Stimulated activated naive B cell treated with anti-CD40 and anti-IgM and Interleukin-4, amounts not matched to agents 10 μg/mL and 1 μg/mL and 100 μg/mL, for 72 hours (primary cell): ENCODE measurements at regions not wholly inside any gene's neighbourhood (a gene's known extent, or its start where the extent isn't known, plus 50 kb on each side); places are given as distances from the start of the nearest gene placed in this dataset.
"Not testable (repeated sequence)": the region's sequence is repeated elsewhere in the genome, so short reads cannot be mapped to it uniquely, and the experiment has no call there.

Experiments
- ATAC-seq, 2 donors: fragments of 150-1000 bp; cut with Tn5 transposase; replicated peaks; 2 replicates each; pipeline ENCODE4 v1.10.0; 2021; ENCODE audit warnings: moderate library complexity in 1 of 2
- DNase-seq: peaks from one replicate; pipeline ENCODE4 v3.0.0; 2021
- H3K27ac Mint-ChIP-seq: one replicate; pipeline ENCODE4 v1.8.0; 2022; ENCODE audit warnings: mild to moderate bottlenecking, mixed read lengths
- H3K27me3 Mint-ChIP-seq, 2 donors: one replicate each; pipeline ENCODE4 v1.8.0; 2022; ENCODE audit warnings: mixed read lengths in 2 of 2
- H3K36me3 Mint-ChIP-seq, 2 donors: one replicate each; pipeline ENCODE4 v1.8.0; 2022; ENCODE audit warnings: mixed read lengths in 2 of 2, mild to moderate bottlenecking in 1 of 2
- H3K4me1 Mint-ChIP-seq, 2 donors: one replicate each; pipeline ENCODE4 v1.8.0; 2022; ENCODE audit warnings: mixed read lengths in 2 of 2, mild to moderate bottlenecking in 1 of 2
- H3K4me3 Mint-ChIP-seq, 2 donors: one replicate each; pipeline ENCODE4 v1.8.0; 2022; ENCODE audit warnings: mild to moderate bottlenecking in 2 of 2, mixed read lengths in 2 of 2, moderate library complexity in 1 of 2
- H3K9me3 Mint-ChIP-seq, 2 donors: one replicate each; pipeline ENCODE4 v1.8.0; 2022; ENCODE audit warnings: mixed read lengths in 2 of 2, mild to moderate bottlenecking in 1 of 2

GRCh38 chr4:12446657-12447185 is 1018.0 kb upstream of the HS3ST1 start:
- Mint-ChIP-seq H3K27ac (no peak overlapping the region), H3K4me1 (no peaks in the 10 kb centered on the region), H3K4me3 (no peak overlapping the region), H3K27me3 (no peaks in the 10 kb centered on the region), H3K36me3 (no peaks in the 10 kb centered on the region), H3K9me3 (peaks cover 13 to 20% of the 10 kb centered on the region in 2 donors)
- DNase-seq, result no peak
- no peak for ATAC-seq

- Mint-ChIP-seq H3K4me3 (no peak overlapping the region), H3K9me3 (peaks cover 9 to 17% of the 10 kb centered on the region in 2 donors), H3K27ac (no peak overlapping the region), H3K27me3 (no peaks in the 10 kb centered on the region), H3K4me1 (no peaks in the 10 kb centered on the region), H3K36me3 (no peaks in the 10 kb centered on the region)
- no peak for ATAC-seq
- no peak for DNase-seq
These were observed 1017.6 kb upstream of the HS3ST1 start for GRCh38 chr4:12446256-12446655.

DNA sequence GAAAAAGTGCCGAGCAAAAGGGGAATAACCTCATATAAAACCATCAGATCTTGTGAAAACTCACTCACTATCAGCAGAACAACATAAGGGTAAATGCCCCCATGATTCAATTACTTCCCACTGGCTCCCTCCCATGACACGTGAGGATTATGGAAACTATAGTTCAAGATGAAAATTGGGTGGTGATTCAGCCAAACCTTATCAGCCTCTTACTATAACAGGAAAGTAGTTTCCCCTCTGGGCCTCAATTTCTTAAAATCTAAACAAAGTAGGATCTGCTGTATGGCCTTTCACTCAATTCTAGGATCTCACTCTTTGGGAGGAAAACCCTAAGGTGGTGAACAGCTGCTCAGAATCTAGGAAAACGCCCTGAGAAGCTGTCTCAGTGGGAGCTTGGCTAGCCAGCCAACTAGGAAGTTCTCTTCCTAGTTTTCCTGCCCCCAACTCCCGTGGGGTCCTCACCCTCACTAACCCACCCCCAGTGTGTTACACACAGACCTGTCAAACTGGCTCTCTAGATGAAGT is 1017.1 kb upstream of the HS3ST1 start:
- ATAC-seq, result no peak
- Mint-ChIP-seq H3K36me3 (no peaks in the 10 kb centered on the region), H3K4me1 (no peaks in the 10 kb centered on the region), H3K27me3 (no peaks in the 10 kb centered on the region), H3K9me3 (peaks cover 7 to 16% of the 10 kb centered on the region in 2 donors), H3K27ac (no peak overlapping the region), H3K4me3 (no peak overlapping the region)
- DNase-seq, result no peak

- ATAC-seq, result no peak
- no peak for DNase-seq
- no peaks in the 10 kb centered on the region for H3K4me1 Mint-ChIP-seq
- peaks cover 4 to 5% of the 10 kb centered on the region in 2 donors for H3K9me3 Mint-ChIP-seq
- H3K27me3 Mint-ChIP-seq, result no peaks in the 10 kb centered on the region
- no peak overlapping the region for H3K4me3 Mint-ChIP-seq
- H3K36me3 Mint-ChIP-seq, result no peaks in the 10 kb centered on the region
- no peak overlapping the region for H3K27ac Mint-ChIP-seq
These were observed 1011.1 kb upstream of the HS3ST1 start for GRCh38 chr4:12439633-12440305.

GRCh38 chr4:12431259-12431658 is 1002.6 kb upstream of the HS3ST1 start:
- not testable (repeated sequence) for H3K36me3 Mint-ChIP-seq, H3K4me1 Mint-ChIP-seq

GRCh38 chr4:12421364-12421763 is 992.7 kb upstream of the HS3ST1 start:
- H3K36me3 Mint-ChIP-seq, result no peaks in the 10 kb centered on the region
- H3K9me3 Mint-ChIP-seq, result peaks cover 7 to 8% of the 10 kb centered on the region in 2 donors
- no peak overlapping the region for H3K27ac Mint-ChIP-seq
- no peaks in the 10 kb centered on the region for H3K27me3 Mint-ChIP-seq
- DNase-seq, result no peak
- H3K4me3 Mint-ChIP-seq, result no peak overlapping the region
- no peaks in the 10 kb centered on the region for H3K4me1 Mint-ChIP-seq
- ATAC-seq, result no peak

More at GRCh38 chr4:12431259-12431658, 1002.6 kb upstream of the HS3ST1 start:
- not testable (repeated sequence) for H3K9me3 Mint-ChIP-seq, DNase-seq, ATAC-seq, H3K27ac Mint-ChIP-seq, H3K27me3 Mint-ChIP-seq, H3K4me3 Mint-ChIP-seq

DNA sequence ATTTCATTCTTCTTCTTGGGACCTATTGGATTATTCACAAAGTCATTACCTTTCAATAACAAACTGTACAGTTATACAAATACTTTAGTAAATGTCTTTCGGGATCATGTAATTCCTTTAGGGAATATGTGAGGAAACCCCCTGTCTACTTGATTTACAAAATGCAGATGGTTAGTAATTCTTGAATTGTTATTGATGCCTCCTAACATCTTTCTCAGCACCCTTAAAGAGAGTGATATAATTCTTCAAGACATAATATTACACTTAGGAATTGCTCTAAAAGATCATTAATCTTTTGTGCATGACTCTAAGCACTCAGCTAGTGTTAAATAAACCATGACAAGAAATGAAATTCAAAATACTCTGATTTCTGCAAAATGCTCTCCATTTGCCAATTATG is 988.1 kb upstream of the HS3ST1 start:
- no peaks in the 10 kb centered on the region for H3K4me1 Mint-ChIP-seq
- peaks cover 0 to 5% of the 10 kb centered on the region in 2 donors for H3K9me3 Mint-ChIP-seq
- no peak overlapping the region for H3K27ac Mint-ChIP-seq
- DNase-seq, result no peak
- no peak overlapping the region for H3K4me3 Mint-ChIP-seq
- H3K36me3 Mint-ChIP-seq, result no peaks in the 10 kb centered on the region
- H3K27me3 Mint-ChIP-seq, result no peaks in the 10 kb centered on the region
- ATAC-seq, result no peak

DNA sequence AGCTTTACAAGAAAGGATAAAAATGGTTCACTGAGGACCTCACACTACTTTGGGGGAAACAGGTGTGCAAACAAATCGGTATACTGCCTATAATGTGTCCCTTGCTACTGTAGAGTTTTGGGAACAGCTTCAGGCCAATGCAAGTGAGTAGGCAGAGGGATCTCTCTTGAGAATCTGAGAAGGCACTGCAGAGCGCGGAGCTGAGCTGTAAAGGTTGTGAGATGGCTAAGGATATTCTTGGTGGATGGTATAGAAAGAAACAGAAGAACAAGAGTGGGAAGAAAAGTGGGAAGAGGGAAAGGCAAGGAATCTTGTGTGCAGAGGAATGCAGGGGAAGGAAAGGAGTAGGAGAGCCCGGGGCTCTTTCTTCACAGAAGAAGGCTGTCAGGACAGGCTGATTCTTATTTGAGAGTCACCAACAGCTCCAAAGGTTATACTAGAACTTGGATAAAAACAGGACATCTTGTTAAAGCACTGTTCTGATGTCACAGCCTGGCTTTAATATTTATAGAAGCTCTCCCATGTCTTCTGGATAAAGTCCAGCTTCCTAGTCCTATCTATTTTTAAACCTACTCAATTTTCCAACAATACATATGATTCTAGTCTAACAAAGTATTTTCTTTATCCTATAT is 985.6 kb upstream of the HS3ST1 start:
- H3K36me3 Mint-ChIP-seq, result no peaks in the 10 kb centered on the region
- no peaks in the 10 kb centered on the region for H3K27me3 Mint-ChIP-seq
- DNase-seq (no peak), ATAC-seq (no peak)
- H3K4me1 Mint-ChIP-seq, result no peaks in the 10 kb centered on the region
- no peak overlapping the region for H3K27ac Mint-ChIP-seq
- H3K4me3 Mint-ChIP-seq, result no peak overlapping the region
- H3K9me3 Mint-ChIP-seq, result no peaks in the 10 kb centered on the region

DNA sequence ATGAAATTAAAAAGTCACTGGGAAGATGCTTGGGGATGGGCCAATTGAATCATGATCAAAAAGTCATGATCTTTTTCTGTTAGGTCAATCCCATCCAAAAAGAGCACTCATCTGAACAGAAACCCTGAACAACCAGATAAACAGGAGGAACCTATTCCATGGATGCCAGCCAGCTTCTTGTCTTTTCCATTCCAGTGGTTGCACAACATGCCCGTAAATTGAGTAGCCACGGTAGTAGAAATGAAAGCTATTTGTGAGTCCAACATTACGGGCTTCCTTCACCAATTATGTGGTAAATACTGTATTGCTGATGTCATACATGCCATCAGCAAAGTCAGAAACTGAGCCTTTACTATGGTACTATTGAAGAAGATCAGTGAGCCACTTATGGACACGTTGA is 982.4 kb upstream of the HS3ST1 start:
- ATAC-seq, result no peak
- Mint-ChIP-seq H3K4me1 (no peaks in the 10 kb centered on the region), H3K9me3 (peaks cover 0 to 3% of the 10 kb centered on the region in 2 donors), H3K36me3 (no peaks in the 10 kb centered on the region), H3K4me3 (no peak overlapping the region), H3K27me3 (no peaks in the 10 kb centered on the region), H3K27ac (no peak overlapping the region)
- DNase-seq, result no peak

- Mint-ChIP-seq H3K36me3 (no peaks in the 10 kb centered on the region), H3K4me1 (no peaks in the 10 kb centered on the region), H3K27ac (no peak overlapping the region), H3K9me3 (peaks cover 0 to 3% of the 10 kb centered on the region in 2 donors), H3K27me3 (no peaks in the 10 kb centered on the region), H3K4me3 (no peak overlapping the region)
- ATAC-seq (no peak), DNase-seq (no peak)
These were observed 981.0 kb upstream of the HS3ST1 start for GRCh38 chr4:12409507-12410190.

DNA sequence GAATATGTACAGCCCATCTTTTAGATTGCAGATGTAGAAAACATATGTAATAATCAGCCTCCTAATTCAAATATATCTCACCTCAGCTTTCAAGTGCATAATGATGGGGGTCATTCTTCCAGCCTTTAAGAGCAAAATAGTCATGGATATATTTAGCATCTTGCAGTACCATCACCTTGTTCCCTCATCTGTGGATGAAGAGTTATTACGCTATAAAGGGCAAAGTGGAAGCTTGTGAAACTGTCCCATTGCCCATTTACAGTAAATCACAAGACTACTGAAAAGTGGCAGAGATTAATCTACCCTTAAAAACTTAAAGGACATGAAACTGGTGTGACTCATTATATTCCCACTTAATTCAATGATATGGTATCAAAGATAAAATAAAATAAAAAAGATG is 979.7 kb upstream of the HS3ST1 start:
- DNase-seq, result no peak
- Mint-ChIP-seq H3K4me1 (no peaks in the 10 kb centered on the region), H3K27ac (no peak overlapping the region), H3K9me3 (peaks cover 0 to 4% of the 10 kb centered on the region in 2 donors), H3K36me3 (no peaks in the 10 kb centered on the region), H3K27me3 (no peaks in the 10 kb centered on the region), H3K4me3 (no peak overlapping the region)
- ATAC-seq, result no peak

GRCh38 chr4:12403175-12403574 is 974.5 kb upstream of the HS3ST1 start:
- no peaks in the 10 kb centered on the region for H3K27me3 Mint-ChIP-seq
- H3K4me3 Mint-ChIP-seq, result no peak overlapping the region
- ATAC-seq (no peak), DNase-seq (no peak)
- H3K9me3 Mint-ChIP-seq, result peaks cover 0 to 9% of the 10 kb centered on the region in 2 donors
- H3K36me3 Mint-ChIP-seq, result no peaks in the 10 kb centered on the region
- H3K27ac Mint-ChIP-seq, result no peak overlapping the region
- H3K4me1 Mint-ChIP-seq, result no peaks in the 10 kb centered on the region

DNA sequence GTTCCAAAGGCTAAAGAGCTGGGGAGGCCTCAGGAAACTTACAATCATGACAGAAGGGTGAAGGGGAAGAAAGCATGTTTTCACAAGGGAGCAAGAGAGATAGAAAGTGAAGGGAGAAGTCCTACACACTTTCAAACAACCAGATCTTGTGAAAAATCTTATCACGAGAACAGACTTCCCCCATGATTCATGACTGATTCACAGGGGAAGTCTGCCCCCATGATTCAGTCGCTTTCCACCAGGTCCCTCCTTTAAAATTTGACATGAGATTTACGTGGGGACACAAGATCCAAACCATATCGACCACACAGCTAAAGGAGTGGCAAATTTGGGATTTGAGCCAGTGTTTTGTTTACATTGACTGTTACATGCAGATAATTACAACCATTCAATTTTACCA is 971.1 kb upstream of the HS3ST1 start:
- no peak overlapping the region for H3K4me3 Mint-ChIP-seq
- H3K27me3 Mint-ChIP-seq, result no peaks in the 10 kb centered on the region
- no peak for ATAC-seq

GRCh38 chr4:12393631-12394262 is 965.1 kb upstream of the HS3ST1 start:
- Mint-ChIP-seq H3K9me3 (peaks cover 3 to 4% of the 10 kb centered on the region in 2 donors), H3K27me3 (no peaks in the 10 kb centered on the region), H3K4me3 (no peak overlapping the region), H3K27ac (no peak overlapping the region), H3K4me1 (no peaks in the 10 kb centered on the region), H3K36me3 (no peaks in the 10 kb centered on the region)
- no peak for DNase-seq
- ATAC-seq, result no peak

More for the DNA sequence above, 971.1 kb upstream of the HS3ST1 start:
- Mint-ChIP-seq H3K27ac (no peak overlapping the region), H3K36me3 (no peaks in the 10 kb centered on the region), H3K4me1 (no peaks in the 10 kb centered on the region), H3K9me3 (peaks cover 4 to 8% of the 10 kb centered on the region in 2 donors)
- DNase-seq, result no peak
